ENCODE measurements at regions not wholly inside any gene's neighbourhood (a gene's known extent, or its start where the extent isn't known, plus 50 kb on each side); places are given as distances from the start of the nearest gene placed in this dataset.

DNA sequence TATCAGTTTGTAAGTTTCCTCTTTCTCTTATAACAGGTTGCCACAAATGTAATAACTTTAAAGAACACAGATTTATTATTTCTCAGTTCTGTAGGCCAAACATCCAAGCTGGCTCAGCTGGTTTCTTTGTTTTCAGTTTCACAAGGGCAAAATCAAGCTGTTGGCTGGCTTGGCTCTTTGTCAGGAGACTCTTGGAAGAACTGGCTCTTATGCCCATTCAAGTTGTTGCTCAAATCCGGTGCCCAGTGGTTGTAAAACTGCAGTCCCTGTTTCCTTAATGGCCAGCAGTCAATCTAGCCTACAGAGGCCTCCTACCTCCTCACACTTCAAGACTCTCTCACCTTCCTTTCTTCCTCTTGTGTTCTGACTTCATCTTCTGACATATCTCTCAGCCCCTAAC, 1171.0 kb downstream of the MRPL39 start:
- H3K79me2 ChIP-seq (ENCODE audit: low read length) = peaks cover 10% of the 10 kb centered on the region
- no peaks in the 10 kb centered on the region for H3K9me3 ChIP-seq (replicated peaks; ENCODE audit: insufficient read depth, low read length)
- no peak overlapping the region for H3K4me2 ChIP-seq (ENCODE audit: low read depth, low read length)
- no peak for TF ChIP-seq EZH2phosphoT487 (IDR thresholded peaks at IDR 0.05; ENCODE audit: low read length)
- no peak for TF ChIP-seq CTCF (IDR thresholded peaks at IDR 0.05; ENCODE audit: low read length)
- no peak for TF ChIP-seq EZH2 (optimal IDR thresholded peaks at IDR 0.05; ENCODE audit: low read depth, low read length)
- no peak overlapping the region for H3K27ac ChIP-seq (ENCODE audit: low read length)
- H3K4me1 ChIP-seq (ENCODE audit: low read length) = peaks cover 13% of the 10 kb centered on the region
- H3K27me3 ChIP-seq (replicated peaks; ENCODE audit: insufficient read depth, low read length) = no peaks in the 10 kb centered on the region
- DNase-seq = peak; percentile 15
- no peaks in the 10 kb centered on the region for H4K20me1 ChIP-seq (ENCODE audit: insufficient read depth, low read length)
- no peaks in the 10 kb centered on the region for H3K36me3 ChIP-seq (replicated peaks; ENCODE audit: insufficient read depth, low read length)
- no peaks in the 10 kb centered on the region for H3K9me2 ChIP-seq (replicated peaks; ENCODE audit: insufficient read depth, low read length)
- no peak overlapping the region for H3K9ac ChIP-seq (ENCODE audit: low read length)
- H3F3A ChIP-seq (ENCODE audit: insufficient read depth, low read length) = no peaks in the 10 kb centered on the region
- H2AFZ ChIP-seq (ENCODE audit: low read length) = no peak overlapping the region
- no peak overlapping the region for H3K4me3 ChIP-seq (ENCODE audit: low read length)

GRCh38 chr21:24428591-24429199, 1178.6 kb downstream of the MRPL39 start:
- Histone ChIP-seq H3K27me3 (replicated peaks; ENCODE audit: insufficient read depth, low read length) (no peaks in the 10 kb centered on the region), H3K4me3 (ENCODE audit: low read length) (peak overlapping the region; percentile 68), H3K9me3 (replicated peaks; ENCODE audit: insufficient read depth, low read length) (no peaks in the 10 kb centered on the region), H3F3A (ENCODE audit: insufficient read depth, low read length) (no peaks in the 10 kb centered on the region), H3K79me2 (ENCODE audit: low read length) (peaks cover 11% of the 10 kb centered on the region), H3K4me1 (ENCODE audit: low read length) (no peaks in the 10 kb centered on the region), H3K36me3 (replicated peaks; ENCODE audit: insufficient read depth, low read length) (no peaks in the 10 kb centered on the region), H3K9ac (ENCODE audit: low read length) (peak overlapping the region; percentile 54; the same call in 1 of the 2 replicates), H3K4me2 (ENCODE audit: low read depth, low read length) (peak overlapping the region; percentile 71), H3K9me2 (replicated peaks; ENCODE audit: insufficient read depth, low read length) (no peaks in the 10 kb centered on the region), H4K20me1 (ENCODE audit: insufficient read depth, low read length) (no peaks in the 10 kb centered on the region), H3K27ac (ENCODE audit: low read length) (peak overlapping the region; percentile 5; the same call in 1 of the 2 replicates), H2AFZ (ENCODE audit: low read length) (peak overlapping the region; percentile 66)
- DNase-seq = peak; percentile 55
- TF ChIP-seq EZH2 (optimal IDR thresholded peaks at IDR 0.05; ENCODE audit: low read depth, low read length) (no peak), EZH2phosphoT487 (IDR thresholded peaks at IDR 0.05; ENCODE audit: low read length) (no peak), CTCF (IDR thresholded peaks at IDR 0.05; ENCODE audit: low read length) (no peak)

- Histone ChIP-seq H2AFZ (ENCODE audit: low read length) (no peak overlapping the region), H3K9me3 (replicated peaks; ENCODE audit: insufficient read depth, low read length) (no peaks in the 10 kb centered on the region), H3K27me3 (replicated peaks; ENCODE audit: insufficient read depth, low read length) (no peaks in the 10 kb centered on the region), H3K36me3 (replicated peaks; ENCODE audit: insufficient read depth, low read length) (no peaks in the 10 kb centered on the region), H3F3A (ENCODE audit: insufficient read depth, low read length) (no peaks in the 10 kb centered on the region), H3K4me3 (ENCODE audit: low read length) (no peak overlapping the region), H3K27ac (ENCODE audit: low read length) (no peak overlapping the region), H3K9me2 (replicated peaks; ENCODE audit: insufficient read depth, low read length) (no peaks in the 10 kb centered on the region), H3K4me1 (ENCODE audit: low read length) (peaks cover 6% of the 10 kb centered on the region), H3K4me2 (ENCODE audit: low read depth, low read length) (no peak overlapping the region), H3K79me2 (ENCODE audit: low read length) (peaks cover 9% of the 10 kb centered on the region), H4K20me1 (ENCODE audit: insufficient read depth, low read length) (no peaks in the 10 kb centered on the region), H3K9ac (ENCODE audit: low read length) (no peak overlapping the region)
- no peak for TF ChIP-seq CTCF (IDR thresholded peaks at IDR 0.05; ENCODE audit: low read length)
- no peak for TF ChIP-seq EZH2phosphoT487 (IDR thresholded peaks at IDR 0.05; ENCODE audit: low read length)
- TF ChIP-seq EZH2 (optimal IDR thresholded peaks at IDR 0.05; ENCODE audit: low read depth, low read length) = no peak
- no peak for DNase-seq
Measured at GRCh38 chr21:24424776-24425175, 1182.5 kb downstream of the MRPL39 start.
